NB4 (cell line): ENCODE measurements at regions not wholly inside any gene's neighbourhood (a gene's known extent, or its start where the extent isn't known, plus 50 kb on each side); places are given as distances from the start of the nearest gene placed in this dataset.

ENCODE experiments used
- CTCF ChIP-seq: IDR thresholded peaks from one replicate; pipeline ENCODE4 v1.5.1; 2012; ENCODE audit warnings: low read depth, low read length
- MYC ChIP-seq: IDR thresholded peaks from 2 replicates; pipeline ENCODE4 v1.6.1; 2011; ENCODE audit warnings: low read depth, low read length
- POLR2A ChIP-seq: IDR thresholded peaks from 2 replicates; pipeline ENCODE4 v1.6.1; 2011; ENCODE audit warnings: mild to moderate bottlenecking; ENCODE audit not compliant: insufficient read length; ENCODE audit errors: extremely low read depth
- TF ChIP-seq, protein P1 (sequence below): IDR thresholded peaks from 2 replicates; pipeline ENCODE4 v1.6.1; 2011; ENCODE audit warnings: low read depth, low read length

- TF ChIP-seq CTCF: no peak
- TF ChIP-seq, protein P1, sequence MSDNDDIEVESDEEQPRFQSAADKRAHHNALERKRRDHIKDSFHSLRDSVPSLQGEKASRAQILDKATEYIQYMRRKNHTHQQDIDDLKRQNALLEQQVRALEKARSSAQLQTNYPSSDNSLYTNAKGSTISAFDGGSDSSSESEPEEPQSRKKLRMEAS: no peak
- TF ChIP-seq POLR2A: no peak
- no peak for TF ChIP-seq MYC
These were observed 389.0 kb downstream of the RASEF start for GRCh38 chr9:82673919-82674318.
